H1 (cell line): ENCODE measurements at regions not wholly inside any gene's neighbourhood (a gene's known extent, or its start where the extent isn't known, plus 50 kb on each side); places are given as distances from the start of the nearest gene placed in this dataset.

Experiments
- EP300 ChIP-seq, 2 experiments: IDR thresholded peaks; 1 replicate in 1 of 2; 2 replicates in 1 of 2; pipeline ENCODE4 v1.6.1; 2011 to 2012; ENCODE audit warnings: low read depth in 2 of 2, low read length in 2 of 2, mild to moderate bottlenecking in 2 of 2, borderline replicate concordance in 1 of 2, inconsistent platforms in 1 of 2, moderate library complexity in 1 of 2
- MAX ChIP-seq: IDR thresholded peaks from 2 replicates; pipeline ENCODE4 v1.6.1; 2012; ENCODE audit warnings: inconsistent platforms
- SIX5 ChIP-seq: IDR thresholded peaks from 2 replicates; pipeline ENCODE4 v1.6.1; 2011; ENCODE audit warnings: mild to moderate bottlenecking, low read depth, low read length
- TEAD4 ChIP-seq: IDR thresholded peaks from 2 replicates; pipeline ENCODE4 v1.6.1; 2012; ENCODE audit warnings: low read depth, low read length, inconsistent platforms, mixed read lengths
- USF2 ChIP-seq: IDR thresholded peaks from 2 replicates; pipeline ENCODE4 v1.6.1; 2011; ENCODE audit warnings: low read length, improper control_type of control experiment

DNA sequence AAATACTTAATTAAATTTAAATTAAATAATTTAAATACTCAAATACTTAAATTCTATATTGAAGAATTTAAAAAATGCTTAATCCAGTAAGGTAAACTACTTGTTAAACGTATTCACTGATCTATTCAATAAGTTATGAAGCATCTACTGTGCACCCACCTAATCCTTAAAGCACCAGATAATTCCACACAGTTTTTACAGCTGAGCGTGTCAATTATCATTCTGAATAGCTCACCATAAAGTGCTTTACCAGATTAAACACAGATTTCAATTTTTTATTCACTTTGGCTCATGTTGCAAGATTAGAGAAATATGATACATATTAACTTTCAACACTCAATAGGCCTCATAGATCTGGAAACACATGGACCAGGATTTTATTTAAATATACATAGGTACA lies 79.2 kb upstream of the DDIT4L start (continued):
- TF ChIP-seq USF2 = no peak
- no peak for TF ChIP-seq EP300 (IDR thresholded peaks at IDR 0.05; ENCODE audit: borderline replicate concordance in 1 of 2, low read depth in 2 of 2, low read length in 2 of 2)
- no peak for TF ChIP-seq SIX5
- TF ChIP-seq MAX = no peak
- no peak for TF ChIP-seq TEAD4
